GM21381 (cell line): ENCODE measurements at regions not wholly inside any gene's neighbourhood (a gene's known extent, or its start where the extent isn't known, plus 50 kb on each side); places are given as distances from the start of the nearest gene placed in this dataset.

Experiments
- ATAC-seq: cut with Tn5 transposase; IDR thresholded peaks from one replicate; pipeline ENCODE4 v1.9.1; 2021; ENCODE audit warnings: mild to moderate bottlenecking, moderate library complexity; ENCODE audit not compliant: unreplicated experiment

DNA sequence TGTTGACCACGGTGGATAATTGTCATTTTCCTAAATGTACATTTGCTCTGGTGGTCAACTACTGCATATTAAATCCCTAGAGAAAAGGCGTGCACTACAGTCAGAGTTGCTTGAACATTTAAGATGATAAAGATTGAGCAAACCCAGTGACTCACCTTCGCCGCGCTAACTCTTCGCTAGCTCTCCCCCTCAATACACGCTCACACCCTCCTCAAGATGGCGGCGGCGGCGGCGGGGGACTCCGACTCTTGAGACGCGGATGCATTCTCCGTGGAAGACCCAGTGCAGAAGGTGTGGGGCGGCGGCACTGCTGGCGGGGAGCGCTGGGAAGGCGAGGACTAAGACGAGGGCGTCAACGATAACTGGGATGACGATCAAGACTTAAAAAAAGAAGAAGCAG lies 79.8 kb upstream of the PFN2 start:
- ATAC-seq: no peak

DNA sequence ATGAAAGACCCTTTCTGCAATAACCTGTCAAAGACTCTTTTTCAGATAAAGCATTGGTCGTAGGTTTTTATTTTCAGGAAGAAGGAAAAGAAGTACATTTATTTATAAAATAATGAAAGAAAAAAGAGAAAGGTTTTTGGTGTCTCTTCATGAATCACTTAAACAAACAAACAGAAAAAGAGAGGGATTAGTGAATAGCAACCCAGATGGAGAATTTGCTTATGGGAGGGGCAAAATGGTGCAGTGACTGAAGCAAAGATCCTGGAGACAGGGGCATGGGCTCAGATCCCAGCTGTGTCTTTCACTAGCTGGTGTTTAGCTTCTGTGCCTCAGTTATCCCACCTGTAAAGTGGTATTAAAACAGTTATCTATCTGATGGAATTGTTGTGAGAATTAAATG lies 78.6 kb upstream of the PFN2 start:
- ATAC-seq: no peak

DNA sequence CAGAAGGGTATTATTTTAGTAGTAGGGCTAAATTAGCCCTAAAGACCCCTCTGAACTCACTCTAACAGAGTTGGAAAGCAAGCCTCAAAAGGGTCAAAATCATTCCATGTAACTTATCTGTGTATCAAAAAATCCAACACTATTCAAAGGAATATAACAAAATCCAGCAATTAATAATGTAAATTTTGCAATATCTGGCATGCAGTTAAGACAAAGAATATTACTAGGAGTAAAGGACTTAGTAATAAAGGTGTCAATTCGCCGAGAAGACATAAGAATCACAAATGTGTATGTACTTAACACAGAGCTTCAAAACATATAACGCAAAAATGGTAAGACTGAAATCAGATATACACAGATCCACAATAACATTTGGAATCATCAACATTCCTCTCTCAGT lies 71.2 kb upstream of the PFN2 start:
- ATAC-seq: no peak

DNA sequence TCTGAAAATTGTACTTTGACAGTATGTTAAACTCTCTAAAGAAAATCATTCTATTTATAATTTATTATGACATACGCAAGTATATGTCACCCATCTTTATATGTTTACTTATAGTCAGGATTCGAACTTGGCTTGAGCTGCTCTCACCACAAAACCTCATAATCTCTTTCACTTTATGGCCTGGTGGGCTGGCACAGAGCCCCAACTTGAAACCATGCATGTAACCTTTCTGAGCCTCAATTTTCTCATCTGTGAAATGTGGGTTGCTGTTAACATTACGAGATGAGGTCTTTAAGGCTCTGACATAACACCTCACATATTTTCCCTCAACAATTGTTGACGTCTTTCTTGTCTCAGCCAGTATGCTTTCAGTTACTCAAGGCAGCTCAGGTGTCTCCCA lies 69.4 kb upstream of the PFN2 start:
- no peak for ATAC-seq

DNA sequence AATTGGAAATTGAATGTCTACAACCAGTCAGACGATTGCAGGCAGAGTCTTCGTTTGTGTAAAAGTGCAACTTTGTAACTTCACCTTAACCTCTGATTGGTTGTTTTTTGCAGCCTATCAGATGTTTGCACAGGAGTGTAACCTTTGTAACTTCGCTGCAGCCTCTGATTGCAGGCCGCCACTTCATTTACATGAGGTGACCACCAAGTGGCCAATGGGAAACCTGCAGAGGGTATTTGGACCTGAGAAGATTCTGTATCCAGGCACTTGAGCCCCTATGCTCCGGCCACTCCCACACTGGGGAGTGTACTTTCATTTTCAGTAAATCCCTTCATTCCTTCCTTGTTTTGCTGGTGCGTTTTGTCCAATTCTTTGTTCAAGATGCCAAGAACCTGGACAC lies 68.1 kb upstream of the PFN2 start:
- no peak for ATAC-seq

DNA sequence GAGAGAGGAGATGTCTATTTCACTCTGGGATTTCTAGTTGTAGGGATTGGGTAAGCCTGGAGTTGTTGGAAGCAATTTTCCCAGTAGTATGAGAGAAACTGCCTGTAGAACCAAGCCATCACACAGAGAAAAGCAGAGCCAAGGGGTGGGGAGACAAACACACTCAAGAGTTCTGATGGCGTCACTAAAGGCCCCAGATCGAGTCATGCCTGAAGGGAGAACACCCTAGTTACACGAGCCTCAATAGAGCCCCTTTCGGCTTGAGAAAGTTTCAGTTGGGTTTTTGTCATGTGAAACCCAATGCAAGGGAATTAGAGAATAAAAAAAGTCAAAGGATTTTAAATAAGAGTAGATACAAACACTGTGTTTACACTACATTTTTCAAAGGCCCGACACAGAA lies 66.1 kb upstream of the PFN2 start:
- ATAC-seq: no peak

DNA sequence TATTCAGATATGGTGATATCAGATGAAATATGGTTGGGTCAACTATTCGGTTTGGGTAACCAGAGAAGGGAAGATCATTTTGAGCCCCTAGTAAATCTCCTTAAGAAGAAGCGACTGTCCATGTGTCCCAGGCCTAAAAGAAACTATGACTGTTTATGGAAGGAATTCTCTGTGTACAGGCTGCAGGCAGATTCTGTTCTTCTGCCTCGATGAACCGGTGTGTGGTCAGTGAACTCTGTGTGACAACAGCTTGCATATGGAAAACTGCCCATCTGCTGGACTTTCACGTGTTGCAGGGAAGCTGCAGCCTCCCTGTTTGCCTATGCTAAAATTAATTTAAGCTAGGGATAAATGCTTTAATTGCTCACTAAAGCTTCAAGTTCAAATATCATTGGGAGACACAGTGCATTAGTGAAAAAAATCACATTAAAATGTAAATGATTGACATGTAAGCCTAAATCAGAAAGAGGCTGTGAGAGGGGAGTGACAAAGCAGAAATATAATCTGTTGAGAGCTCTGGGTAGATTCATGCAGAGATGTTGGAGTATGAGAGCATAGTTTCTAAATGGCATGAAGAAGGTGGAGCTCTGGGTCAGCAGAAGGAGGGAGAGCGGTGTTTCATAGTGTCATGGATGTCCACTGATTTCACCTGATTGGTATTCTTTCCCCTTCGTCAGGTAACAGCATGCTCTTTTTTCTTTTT lies 65.4 kb upstream of the PFN2 start:
- ATAC-seq: no peak

DNA sequence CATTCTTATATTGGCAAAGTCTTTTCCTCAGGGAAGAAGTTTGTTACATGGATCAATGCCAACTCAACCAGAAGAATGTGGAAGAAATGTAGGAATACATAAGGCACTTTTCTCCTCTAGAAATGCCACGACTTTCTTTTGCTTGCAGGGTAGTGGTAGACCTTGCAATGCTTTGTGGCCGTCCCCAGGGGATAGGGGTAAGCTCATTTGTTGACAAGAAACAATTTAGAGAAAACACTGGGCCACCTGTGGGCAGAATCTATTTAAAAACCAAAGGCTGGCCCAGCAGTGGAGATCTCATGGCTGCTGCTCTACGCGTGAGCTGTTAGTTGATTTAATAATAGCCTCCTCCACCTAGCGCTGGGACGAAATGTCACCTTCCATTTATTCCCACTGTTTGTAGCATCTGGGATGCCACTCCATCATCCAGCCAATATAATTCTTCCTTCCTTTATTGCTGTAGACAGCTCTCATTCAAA lies 64.6 kb upstream of the PFN2 start:
- no peak for ATAC-seq

DNA sequence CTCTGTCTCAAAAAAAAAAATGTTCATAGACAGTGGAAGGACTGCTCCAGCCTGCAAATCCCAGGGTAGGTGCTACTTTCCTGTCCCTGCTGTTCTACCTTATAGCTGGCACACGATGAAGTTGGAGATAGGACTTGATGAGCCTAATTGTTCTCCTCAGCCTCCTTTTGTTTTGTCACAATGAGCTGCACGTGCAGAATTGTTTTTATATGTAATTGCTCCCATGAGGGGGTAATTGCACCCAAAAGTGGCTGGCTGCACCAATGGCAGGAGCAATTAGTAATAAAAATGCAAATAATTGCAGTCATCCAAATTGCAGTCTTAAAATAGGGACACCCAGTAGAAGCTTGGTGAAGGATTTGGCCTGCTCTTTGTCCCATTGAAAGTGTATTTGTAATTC lies 63.0 kb upstream of the PFN2 start:
- no peak for ATAC-seq

DNA sequence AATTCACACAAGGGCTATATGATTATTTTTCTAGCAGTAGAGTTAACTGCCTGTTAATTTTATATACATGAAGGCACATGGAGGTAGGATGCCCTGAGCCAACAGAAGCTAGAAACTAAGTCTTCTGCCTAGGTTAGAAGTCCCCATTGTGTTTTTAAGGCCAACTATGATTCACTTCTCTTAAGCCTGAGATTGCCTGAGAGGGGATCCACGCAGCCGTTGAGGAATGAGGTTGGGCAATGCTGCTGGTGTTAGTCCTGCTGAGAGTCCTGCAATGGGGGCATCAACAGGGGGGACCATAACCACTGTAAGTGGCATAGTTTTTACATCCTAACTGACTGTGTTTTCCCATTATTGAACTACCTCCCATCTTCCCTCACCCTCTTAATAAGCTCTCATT lies 60.1 kb upstream of the PFN2 start:
- ATAC-seq: no peak

DNA sequence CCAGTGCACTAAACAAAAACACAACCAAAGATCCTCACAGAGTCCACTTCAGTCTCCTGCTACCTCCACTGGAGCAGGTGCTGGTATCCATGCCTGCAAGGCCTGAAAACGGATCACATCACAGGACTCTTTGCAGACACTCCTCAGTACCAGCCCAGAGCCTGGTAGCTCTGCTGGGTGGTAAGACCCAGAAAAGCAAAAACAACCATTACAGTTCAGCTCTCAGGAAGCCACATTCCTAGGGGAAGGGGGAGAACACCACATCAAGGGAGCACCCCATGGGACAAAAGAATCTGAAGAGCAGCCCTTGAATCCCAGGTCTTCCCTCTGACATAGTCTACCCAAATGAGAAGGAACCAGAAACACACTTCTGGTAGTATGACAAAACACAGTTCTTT lies 52.5 kb upstream of the PFN2 start:
- no peak for ATAC-seq

DNA sequence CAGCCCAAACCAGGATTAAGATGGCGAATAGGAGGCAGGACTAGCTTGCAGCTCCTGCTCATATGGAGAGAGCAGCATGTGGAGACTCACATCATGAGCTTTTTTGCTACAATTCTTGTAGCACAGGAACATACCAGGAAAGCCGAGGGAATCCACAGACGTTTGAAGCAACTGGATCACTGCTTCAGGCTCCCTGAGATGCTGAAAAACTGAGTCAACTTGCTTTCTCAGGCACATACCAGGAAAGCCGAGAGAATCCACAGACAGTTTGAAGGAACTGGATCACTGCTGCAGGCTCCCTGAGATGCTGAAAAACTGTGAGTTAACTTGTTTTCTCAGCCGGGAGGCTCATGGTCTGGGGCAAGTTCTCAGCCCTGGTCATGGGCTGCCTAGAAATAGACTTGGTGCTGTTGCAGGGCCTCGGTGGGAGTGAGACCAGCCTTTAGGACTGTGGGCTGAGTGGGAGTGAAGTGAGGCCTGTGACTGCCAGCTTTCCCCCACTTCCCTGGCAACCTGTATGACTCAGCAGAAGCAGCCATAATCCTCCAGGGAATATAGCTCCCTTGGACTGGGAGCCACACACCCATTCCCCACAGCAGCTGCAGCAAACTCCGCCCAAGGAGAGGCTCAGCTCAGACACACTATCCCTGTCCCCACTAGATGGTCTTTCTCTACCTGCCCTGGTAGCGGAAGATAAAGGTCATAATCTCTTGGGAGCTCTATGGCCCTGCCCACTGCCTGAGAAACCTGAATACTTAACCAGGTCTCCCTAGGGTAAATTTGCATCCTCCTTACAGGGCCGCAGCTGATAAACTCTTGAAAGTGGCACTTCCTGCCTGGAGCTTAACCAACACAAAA lies 51.9 kb upstream of the PFN2 start:
- no peak for ATAC-seq

DNA sequence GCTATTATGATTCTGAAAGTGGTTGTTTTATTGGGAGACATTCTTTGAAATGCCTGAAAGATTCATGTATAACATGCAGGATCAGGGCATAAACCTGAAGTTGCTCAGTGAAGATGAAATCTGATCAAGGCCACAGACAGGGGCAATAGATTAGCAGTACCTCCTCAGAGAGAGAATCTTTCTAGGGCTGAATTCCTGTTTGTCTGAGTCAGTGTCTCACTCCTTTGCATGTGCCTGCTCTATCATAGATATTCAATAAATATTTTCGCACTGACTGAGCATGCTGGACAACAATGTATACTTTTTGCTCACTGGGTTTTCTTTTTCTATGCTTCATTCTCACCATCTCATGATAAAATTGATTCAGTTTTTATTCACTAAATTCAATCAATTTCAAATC lies 49.8 kb upstream of the PFN2 start:
- ATAC-seq: no peak
